ENCODE measurements at regions not wholly inside any gene's neighbourhood (a gene's known extent, or its start where the extent isn't known, plus 50 kb on each side); places are given as distances from the start of the nearest gene placed in this dataset.
A peak's percentile ranks its signal among the peaks of the same experiment; 100 is the strongest.
"Not testable (repeated sequence)": the region's sequence is repeated elsewhere in the genome, so short reads cannot be mapped to it uniquely, and the experiment has no call there.

DNA sequence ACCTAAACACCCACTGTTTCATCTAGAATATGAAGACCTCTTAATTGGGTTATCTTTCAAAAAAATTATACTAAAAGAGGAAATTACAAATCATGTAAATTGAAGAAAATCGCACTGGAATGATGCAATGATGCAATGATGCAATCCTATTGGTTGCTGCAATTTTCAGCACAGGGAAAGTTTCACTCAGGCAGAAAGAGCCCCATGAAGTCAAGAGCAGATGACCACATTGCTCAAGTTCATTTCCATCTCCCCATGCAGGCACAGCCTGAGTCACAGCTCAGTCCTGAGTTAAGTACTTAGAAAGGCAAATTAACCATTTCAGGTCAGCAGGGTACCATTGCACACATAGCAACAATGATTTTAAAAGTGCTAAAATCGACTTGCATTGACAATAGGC, 180.3 kb upstream of the MYO3A start:
- FAIRE-seq (no peak), DNase-seq (ENCODE audit: low read depth in 1 of 2, low spot score in 2 of 2) (no peak)
- no peak overlapping the region for H2BK12ac ChIP-seq (ENCODE audit: low read depth, low read length)
- no peak overlapping the region for H2AK5ac ChIP-seq (ENCODE audit: low read depth, low read length)
- H3K23me2 ChIP-seq (ENCODE audit: low read depth, low read length) = no peaks in the 10 kb centered on the region
- no peak overlapping the region for H3K27ac ChIP-seq (ENCODE audit: low read depth, low read length)
- H3K56ac ChIP-seq (replicated peaks; ENCODE audit: insufficient read length, low read depth, low read length) = no peak overlapping the region
- no peaks in the 10 kb centered on the region for H3K79me1 ChIP-seq (ENCODE audit: low read depth, low read length)
- no peak overlapping the region for H3K14ac ChIP-seq (ENCODE audit: insufficient read length)
- H2BK5ac ChIP-seq (ENCODE audit: low read depth, low read length) = no peak overlapping the region
- CTCF ChIA-PET (ENCODE audit: partially characterized antibody) = no interaction called here
- no peak overlapping the region for H4K5ac ChIP-seq (ENCODE audit: insufficient read length, low read depth, low read length)
- no peak overlapping the region for H3K4me2 ChIP-seq (ENCODE audit: insufficient read depth in 1 of 2, low read depth in 2 of 2, low read length in 2 of 2)
- H3K4ac ChIP-seq (replicated peaks; ENCODE audit: insufficient read length, low read depth, low read length) = no peak overlapping the region
- H3K9ac ChIP-seq (replicated peaks in 1 of 4; ENCODE audit: extremely low read depth in 1 of 4, low read depth in 3 of 4, low read length in 3 of 4) = no peak overlapping the region
- 83% methylated on average over 2 of the region's 2 CpGs; no CpG with 5 or more reads in 1 of the 2 experiments for WGBS, 2 experiments (ENCODE audit: extremely low coverage in 1 of 2, insufficient coverage in 1 of 2, insufficient read length in 1 of 2, insufficient replicate concordance in 2 of 2, low coverage in 1 of 2, low lambda C conversion rate in 2 of 2, missing lambda C conversion rate in 1 of 2)
- no peak overlapping the region for H3K18ac ChIP-seq (ENCODE audit: extremely low read depth, low read length)
- H4K20me1 ChIP-seq (replicated peaks in 1 of 2; ENCODE audit: control insufficient read depth in 1 of 2, insufficient read depth in 2 of 2, low read length in 2 of 2) = no peaks in the 10 kb centered on the region
- H3K4me1 ChIP-seq (replicated peaks in 1 of 4; ENCODE audit: control insufficient read depth in 3 of 4, insufficient read depth in 4 of 4, low read length in 3 of 4) = peaks cover 0 to 5% (median 2%) of the 10 kb centered on the region in 4 experiments; a peak in 3 of 7 replicates
- no peak overlapping the region for H4K8ac ChIP-seq (ENCODE audit: extremely low read depth, insufficient read depth, low read length)
- no peaks in the 10 kb centered on the region for H3K36me3 ChIP-seq (ENCODE audit: control insufficient read depth in 2 of 4, insufficient read depth in 4 of 4, low read length in 3 of 4)
- no peak overlapping the region for H2BK120ac ChIP-seq (replicated peaks; ENCODE audit: low read depth, low read length)
- H2BK15ac ChIP-seq (ENCODE audit: low read length) = no peak overlapping the region
- no peak overlapping the region for H3K4me3 ChIP-seq (ENCODE audit: extremely low read depth in 1 of 4, insufficient read depth in 2 of 4, low read depth in 3 of 4, low read length in 4 of 4)
- no peak overlapping the region for H3K23ac ChIP-seq (ENCODE audit: insufficient read length)
- no peak overlapping the region for H2BK20ac ChIP-seq (ENCODE audit: low read length)
- no peaks in the 10 kb centered on the region for H3K79me2 ChIP-seq (ENCODE audit: control insufficient read depth in 1 of 2, insufficient read depth in 2 of 2, low read length in 2 of 2)
- no peaks in the 10 kb centered on the region for H3K9me3 ChIP-seq (ENCODE audit: insufficient read depth in 2 of 2, low read depth in 1 of 2, low read length in 1 of 2)
- H4K91ac ChIP-seq (replicated peaks; ENCODE audit: insufficient read length, low read length) = no peak overlapping the region
- no peak for TF ChIP-seq SP1 (IDR thresholded peaks at IDR 0.05; ENCODE audit: low read depth, low read length)
- peak; percentile 84 for TF ChIP-seq CEBPB (IDR thresholded peaks at IDR 0.05; ENCODE audit: low read depth, low read length)
- no peaks in the 10 kb centered on the region for H3K27me3 ChIP-seq (replicated peaks in 1 of 4; ENCODE audit: control insufficient read depth in 3 of 4, extremely low read depth in 1 of 4, insufficient read depth in 3 of 4, low read length in 3 of 4)
- POLR2A ChIA-PET (ENCODE audit: partially characterized antibody) = no interaction called here
- H2AFZ ChIP-seq (ENCODE audit: low read length) = no peak overlapping the region

DNA sequence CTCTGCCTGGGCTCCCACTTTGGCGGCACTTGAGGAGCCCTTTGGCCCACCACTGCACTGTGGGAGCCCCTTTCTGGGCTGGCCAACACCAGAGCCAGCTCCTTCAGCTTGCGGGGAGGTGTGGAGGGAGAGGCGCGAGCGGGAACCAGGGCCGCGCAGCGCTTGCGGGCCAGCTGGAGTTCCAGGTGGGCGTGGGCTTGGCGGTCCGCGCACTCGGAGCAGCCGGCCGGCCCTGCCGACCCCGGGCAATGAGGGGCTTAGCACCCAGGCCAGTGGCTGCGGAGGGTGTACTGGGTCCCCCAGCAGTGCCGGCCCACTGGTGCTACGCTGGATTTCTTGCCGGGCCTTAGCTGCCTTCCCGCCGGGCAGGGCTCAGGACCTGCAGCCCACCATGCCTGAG, 178.2 kb upstream of the MYO3A start:
- H3K14ac ChIP-seq (ENCODE audit: insufficient read length); H2BK12ac ChIP-seq (ENCODE audit: low read depth, low read length); H3K23ac ChIP-seq (ENCODE audit: insufficient read length); H4K91ac ChIP-seq (replicated peaks; ENCODE audit: insufficient read length, low read length); H4K20me1 ChIP-seq (replicated peaks in 1 of 2; ENCODE audit: control insufficient read depth in 1 of 2, insufficient read depth in 2 of 2, low read length in 2 of 2); H2BK20ac ChIP-seq (ENCODE audit: low read length); DNase-seq (ENCODE audit: low read depth in 1 of 2, low spot score in 2 of 2); POLR2A ChIA-PET (ENCODE audit: partially characterized antibody); H4K8ac ChIP-seq (ENCODE audit: extremely low read depth, insufficient read depth, low read length); H3K9me3 ChIP-seq (ENCODE audit: insufficient read depth in 2 of 2, low read depth in 1 of 2, low read length in 1 of 2); H4K5ac ChIP-seq (ENCODE audit: insufficient read length, low read depth, low read length); H3K4me3 ChIP-seq (ENCODE audit: extremely low read depth in 1 of 4, insufficient read depth in 2 of 4, low read depth in 3 of 4, low read length in 4 of 4); H3K36me3 ChIP-seq (ENCODE audit: control insufficient read depth in 2 of 4, insufficient read depth in 4 of 4, low read length in 3 of 4); H3K18ac ChIP-seq (ENCODE audit: extremely low read depth, low read length); H3K79me1 ChIP-seq (ENCODE audit: low read depth, low read length); FAIRE-seq; H3K9ac ChIP-seq (replicated peaks in 1 of 4; ENCODE audit: extremely low read depth in 1 of 4, low read depth in 3 of 4, low read length in 3 of 4); H3K4ac ChIP-seq (replicated peaks; ENCODE audit: insufficient read length, low read depth, low read length); H2AFZ ChIP-seq (ENCODE audit: low read length); H2AK5ac ChIP-seq (ENCODE audit: low read depth, low read length); H2BK5ac ChIP-seq (ENCODE audit: low read depth, low read length); H3K56ac ChIP-seq (replicated peaks; ENCODE audit: insufficient read length, low read depth, low read length); H3K27me3 ChIP-seq (replicated peaks in 1 of 4; ENCODE audit: control insufficient read depth in 3 of 4, extremely low read depth in 1 of 4, insufficient read depth in 3 of 4, low read length in 3 of 4); H3K4me2 ChIP-seq (ENCODE audit: insufficient read depth in 1 of 2, low read depth in 2 of 2, low read length in 2 of 2); H2BK15ac ChIP-seq (ENCODE audit: low read length); H2BK120ac ChIP-seq (replicated peaks; ENCODE audit: low read depth, low read length); H3K4me1 ChIP-seq (replicated peaks in 1 of 4; ENCODE audit: control insufficient read depth in 3 of 4, insufficient read depth in 4 of 4, low read length in 3 of 4); H3K79me2 ChIP-seq (ENCODE audit: control insufficient read depth in 1 of 2, insufficient read depth in 2 of 2, low read length in 2 of 2); H3K27ac ChIP-seq (ENCODE audit: low read depth, low read length); H3K23me2 ChIP-seq (ENCODE audit: low read depth, low read length): not testable (repeated sequence)
- CTCF ChIA-PET (ENCODE audit: partially characterized antibody) = interaction anchor here (0.9 to 3.4 kb wide), 6 partner anchors 12 to 970 kb away, joined by 3 to 27 read pairs (median 3); no protein-coding TSS in a partner anchor
- 98% methylated on average over 15 of the region's 24 CpGs; no CpG with 5 or more reads in 1 of the 2 experiments for WGBS, 2 experiments (ENCODE audit: extremely low coverage in 1 of 2, insufficient coverage in 1 of 2, insufficient read length in 1 of 2, insufficient replicate concordance in 2 of 2, low coverage in 1 of 2, low lambda C conversion rate in 2 of 2, missing lambda C conversion rate in 1 of 2)
